HepG2 (cell line): ENCODE measurements at regions not wholly inside any gene's neighbourhood (a gene's known extent, or its start where the extent isn't known, plus 50 kb on each side); places are given as distances from the start of the nearest gene placed in this dataset.

Experiments
- ATAC-seq: fragments of 200-7000 bp; cut with Tn5 transposase; 3 replicates; pipeline ENCODE4 v1.9.1; 2020; ENCODE audit warnings: mild to moderate bottlenecking, moderate library complexity
- BruUV-seq: library from RNA; stranded (reverse); fragments of 400-500 nt; replicated peaks from 2 replicates; lab custom pipeline; 2021; lab: Mats Ljungman, UMichigan
- CTCF ChIA-PET: fragments of 300-600 bp; formaldehyde crosslinking; extraction: SDS; loops from one replicate; lab custom pipeline; 2021; ENCODE audit warnings: low total read pairs, inconsistent platforms, low intra/inter-chr PET ratio; lab: Yijun Ruan, JAX
- POLR2A ChIA-PET: fragments of 350-600 bp; sonication (Branson Sonifier 250); formaldehyde crosslinking; loops from one replicate; lab custom pipeline; 2020; ENCODE audit warnings: antibody characterized with exemption, inconsistent platforms; lab: Yijun Ruan, JAX
- DNase-seq: peaks from one replicate; pipeline ENCODE4 v3.0.0-alpha.2; 2015; ENCODE audit warnings: low spot score
- FAIRE-seq: peaks from 3 replicates; lab custom pipeline; 2011; peaks lifted over from hg19 to GRCh38; lab: Jason Lieb, UNC
- H2AFZ ChIP-seq: one replicate; pipeline ENCODE4 v1.6.1; 2011; ENCODE audit warnings: low read length, inconsistent platforms
- H3K27ac ChIP-seq: fragments of 300-600 bp; 3 replicates; pipeline ENCODE4 v1.8.0; 2011; ENCODE audit warnings: mixed run types, mild to moderate bottlenecking, mixed read lengths, low read length, inconsistent platforms; ENCODE audit not compliant: insufficient read depth; ENCODE audit errors: extremely low read length
- H3K27me3 ChIP-seq, 2 experiments: fragments of 200-600 bp in 1 of 2; 2 replicates in 1 of 2; 3 replicates in 1 of 2; pipeline versions ENCODE4 v1.6.0 to v1.8.0; 2011; ENCODE audit warnings: low read length in 2 of 2, mild to moderate bottlenecking in 2 of 2, moderate library complexity in 2 of 2, inconsistent platforms in 1 of 2; ENCODE audit not compliant: insufficient read depth in 2 of 2, control insufficient read depth in 1 of 2
- H3K36me3 ChIP-seq, 2 experiments: fragments of 200-600 bp in 1 of 2; replicated peaks in 1 of 2; 2 replicates in 1 of 2; 3 replicates in 1 of 2; pipeline versions ENCODE4 v1.5.1 to v1.8.0; 2011; ENCODE audit warnings: low read length in 2 of 2, inconsistent platforms in 1 of 2; ENCODE audit not compliant: insufficient read depth in 2 of 2, control insufficient read depth in 1 of 2
- H3K4me1 ChIP-seq: 2 replicates; pipeline ENCODE4 v1.5.1; 2012; ENCODE audit warnings: low read length, inconsistent platforms; ENCODE audit not compliant: insufficient read depth
- H3K4me2 ChIP-seq: 2 replicates; pipeline ENCODE4 v1.6.0; 2011; ENCODE audit warnings: low read depth, low read length, inconsistent platforms
- H3K4me3 ChIP-seq, 3 experiments: fragments of 200-600 bp in 1 of 3; sonication (generic), shearing (Covaris generic) in 1 of 3; replicated peaks in 1 of 3; 2 replicates each; pipeline ENCODE4 v1.5.1; 2011 to 2016; ENCODE audit warnings: low read length in 3 of 3, inconsistent platforms in 2 of 3, low read depth in 2 of 3, mild to moderate bottlenecking in 2 of 3, control low read depth in 1 of 3, mixed read lengths in 1 of 3; ENCODE audit not compliant: insufficient read depth in 1 of 3
- H3K79me2 ChIP-seq: one replicate; pipeline ENCODE4 v1.6.1; 2011; ENCODE audit warnings: low read length, inconsistent platforms; ENCODE audit not compliant: insufficient read depth
- H3K9ac ChIP-seq: 2 replicates; pipeline ENCODE4 v1.6.0; 2011; ENCODE audit warnings: mild to moderate bottlenecking, low read depth, low read length, inconsistent platforms; ENCODE audit not compliant: insufficient read depth
- H3K9me3 ChIP-seq: 2 replicates; pipeline ENCODE4 v1.5.1; 2012; ENCODE audit warnings: mild to moderate bottlenecking, low read length
- H4K20me1 ChIP-seq: 2 replicates; pipeline ENCODE4 v1.6.0; 2011; ENCODE audit warnings: inconsistent platforms, mild to moderate bottlenecking, low read length, moderate library complexity; ENCODE audit not compliant: insufficient read depth
- AKAP8 ChIP-seq: sonication (generic); formaldehyde crosslinking; IDR thresholded peaks from 2 replicates; pipeline ENCODE4 v1.5.1; 2020; ENCODE audit warnings: mild to moderate bottlenecking, missing genetic modification reagents
- FOXJ3 ChIP-seq: sonication (generic); formaldehyde crosslinking; IDR thresholded peaks from 2 replicates; pipeline ENCODE4 v1.4.0; 2020; ENCODE audit warnings: missing genetic modification reagents, mild to moderate bottlenecking, borderline replicate concordance
- GABPA ChIP-seq, 2 experiments: IDR thresholded peaks; 2 replicates each; pipeline ENCODE4 v1.6.1; 2011 to 2016; ENCODE audit warnings: low read depth in 2 of 2, low read length in 1 of 2, missing biosample characterization in 1 of 2, missing genetic modification characterization in 1 of 2
- KDM1A ChIP-seq: IDR thresholded peaks from 2 replicates; pipeline ENCODE4 v1.6.1; 2016; ENCODE audit warnings: missing compliant biosample characterization
- KLF12 ChIP-seq: sonication (generic); formaldehyde crosslinking; IDR thresholded peaks from 2 replicates; pipeline ENCODE4 v1.4.0; 2020; ENCODE audit warnings: missing genetic modification reagents, borderline replicate concordance
- MTF2 ChIP-seq: sonication (generic); formaldehyde crosslinking; IDR thresholded peaks from 2 replicates; pipeline ENCODE4 v1.5.0; 2020; ENCODE audit warnings: missing genetic modification reagents, borderline replicate concordance
- MXI1 ChIP-seq: IDR thresholded peaks from 3 replicates; pipeline ENCODE4 v1.6.1; 2012; ENCODE audit warnings: low read depth, low read length, inconsistent platforms, borderline replicate concordance
- NCOA5 ChIP-seq: sonication (generic); formaldehyde crosslinking; IDR thresholded peaks from 2 replicates; pipeline ENCODE4 v1.4.0; 2020; ENCODE audit warnings: missing genetic modification reagents
- RXRA ChIP-seq: sonication (generic); formaldehyde crosslinking; IDR thresholded peaks from 2 replicates; pipeline ENCODE4 v1.5.1; 2020; ENCODE audit warnings: missing genetic modification reagents
- SUZ12 ChIP-seq: fragments of 150-350 bp; IDR thresholded peaks from 2 replicates; pipeline ENCODE4 v1.6.1; 2014; ENCODE audit warnings: low read depth, low read length
- YY1 ChIP-seq: IDR thresholded peaks from 2 replicates; pipeline ENCODE4 v1.6.1; 2011; ENCODE audit warnings: low read length, low read depth, moderate library complexity, mild to moderate bottlenecking; ENCODE audit not compliant: insufficient read depth, insufficient replicate concordance
- ZBTB21 ChIP-seq: sonication (generic); formaldehyde crosslinking; IDR thresholded peaks from 2 replicates; pipeline ENCODE4 v1.4.0; 2020; ENCODE audit warnings: missing genetic modification reagents
- ZBTB3 ChIP-seq: sonication (generic); formaldehyde crosslinking; IDR thresholded peaks from 2 replicates; pipeline ENCODE4 v1.4.0; 2020; ENCODE audit warnings: low read depth, mild to moderate bottlenecking, moderate library complexity, missing genetic modification reagents, borderline replicate concordance
- ZNF547 ChIP-seq: sonication (generic); formaldehyde crosslinking; IDR thresholded peaks from 2 replicates; pipeline ENCODE4 v1.5.1; 2020; ENCODE audit warnings: mild to moderate bottlenecking, missing genetic modification reagents
- ZNF672 ChIP-seq: sonication (generic); formaldehyde crosslinking; IDR thresholded peaks from 2 replicates; pipeline ENCODE4 v1.8.1; 2022; ENCODE audit warnings: missing genetic modification reagents
- WGBS: methylation state at CpG from one replicate; pipeline ENCODE4 v1.1.6; 2017; ENCODE audit warnings: low lambda C conversion rate; 5-methylcytosine and 5-hydroxymethylcytosine counted together
- in situ Hi-C: cut with HindIII; loops from 2 replicates; pipeline ENCODE4 v1.10.0; 2017; ENCODE audit warnings: low pct_unique_long_range_greater_than_20kb; ENCODE audit not compliant: extremely low pct_ligation_motif_present
- intact Hi-C: fragments of 100-400 bp; cut with micrococcal nuclease; formaldehyde crosslinking; loops from one replicate; pipeline ENCODE4 v1.10.0; 2022; ENCODE audit not compliant: unreplicated experiment
- TF ChIP-seq, protein P1 (sequence below): IDR thresholded peaks from 2 replicates; pipeline ENCODE4 v1.6.1; 2016; ENCODE audit warnings: mild to moderate bottlenecking
- TF ChIP-seq, protein P2 (sequence below): IDR thresholded peaks from 2 replicates; pipeline ENCODE4 v1.6.1; 2012; ENCODE audit warnings: low read length, improper control_type of control experiment
- TF ChIP-seq, protein P3 (sequence below): sonication (generic); formaldehyde crosslinking; IDR thresholded peaks from 2 replicates; pipeline ENCODE4 v1.8.0; 2022; ENCODE audit warnings: missing genetic modification reagents, low read depth, mild to moderate bottlenecking, borderline replicate concordance
- TF ChIP-seq, protein P4 (sequence below): sonication (generic); formaldehyde crosslinking; conservative IDR thresholded peaks from 2 replicates; pipeline ENCODE4 v1.8.1; 2023; ENCODE audit warnings: missing genetic modification reagents

DNA sequence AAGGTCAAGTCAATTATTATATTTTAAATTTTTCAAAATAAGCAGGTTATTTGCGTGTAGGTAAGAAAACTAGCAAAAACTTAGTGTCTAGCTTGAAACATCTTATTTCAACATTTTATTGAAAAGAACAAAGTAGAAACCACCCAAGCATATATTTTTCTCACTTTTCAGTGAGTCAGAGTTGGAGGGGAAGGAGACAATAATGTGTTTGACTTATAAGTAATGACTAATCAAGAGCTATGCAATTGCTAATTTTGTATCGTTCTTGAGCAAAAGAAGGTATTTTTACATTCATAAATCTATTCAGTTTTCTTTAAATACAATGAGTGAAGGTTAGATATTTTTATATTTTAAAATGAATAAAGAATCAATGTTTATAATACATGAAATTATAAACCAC lies 54.4 kb upstream of the P2RY1 start:
- TF ChIP-seq GABPA (IDR thresholded peaks at IDR 0.05; ENCODE audit: low read depth, low read length) (no peak), GABPA (CRISPR knock-in tag; IDR thresholded peaks at IDR 0.05; ENCODE audit: low read depth) (no peak), NCOA5 (CRISPR knock-in tag) (no peak), RXRA (no peak), KDM1A (CRISPR knock-in tag) (no peak), ZBTB3 (CRISPR knock-in tag) (no peak), FOXJ3 (CRISPR knock-in tag) (no peak), MTF2 (no peak), SUZ12 (no peak), ZNF547 (CRISPR knock-in tag) (no peak), MXI1 (no peak), ZNF672 (no peak), AKAP8 (no peak), YY1 (no peak), KLF12 (no peak), ZBTB21 (CRISPR knock-in tag) (no peak)
- TF ChIP-seq, protein P1, sequence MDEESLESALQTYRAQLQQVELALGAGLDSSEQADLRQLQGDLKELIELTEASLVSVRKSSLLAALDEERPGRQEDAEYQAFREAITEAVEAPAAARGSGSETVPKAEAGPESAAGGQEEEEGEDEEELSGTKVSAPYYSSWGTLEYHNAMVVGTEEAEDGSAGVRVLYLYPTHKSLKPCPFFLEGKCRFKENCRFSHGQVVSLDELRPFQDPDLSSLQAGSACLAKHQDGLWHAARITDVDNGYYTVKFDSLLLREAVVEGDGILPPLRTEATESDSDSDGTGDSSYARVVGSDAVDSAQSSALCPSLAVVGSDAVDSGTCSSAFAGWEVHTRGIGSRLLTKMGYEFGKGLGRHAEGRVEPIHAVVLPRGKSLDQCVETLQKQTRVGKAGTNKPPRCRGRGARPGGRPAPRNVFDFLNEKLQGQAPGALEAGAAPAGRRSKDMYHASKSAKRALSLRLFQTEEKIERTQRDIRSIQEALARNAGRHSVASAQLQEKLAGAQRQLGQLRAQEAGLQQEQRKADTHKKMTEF, result no peak
- TF ChIP-seq, protein P2, sequence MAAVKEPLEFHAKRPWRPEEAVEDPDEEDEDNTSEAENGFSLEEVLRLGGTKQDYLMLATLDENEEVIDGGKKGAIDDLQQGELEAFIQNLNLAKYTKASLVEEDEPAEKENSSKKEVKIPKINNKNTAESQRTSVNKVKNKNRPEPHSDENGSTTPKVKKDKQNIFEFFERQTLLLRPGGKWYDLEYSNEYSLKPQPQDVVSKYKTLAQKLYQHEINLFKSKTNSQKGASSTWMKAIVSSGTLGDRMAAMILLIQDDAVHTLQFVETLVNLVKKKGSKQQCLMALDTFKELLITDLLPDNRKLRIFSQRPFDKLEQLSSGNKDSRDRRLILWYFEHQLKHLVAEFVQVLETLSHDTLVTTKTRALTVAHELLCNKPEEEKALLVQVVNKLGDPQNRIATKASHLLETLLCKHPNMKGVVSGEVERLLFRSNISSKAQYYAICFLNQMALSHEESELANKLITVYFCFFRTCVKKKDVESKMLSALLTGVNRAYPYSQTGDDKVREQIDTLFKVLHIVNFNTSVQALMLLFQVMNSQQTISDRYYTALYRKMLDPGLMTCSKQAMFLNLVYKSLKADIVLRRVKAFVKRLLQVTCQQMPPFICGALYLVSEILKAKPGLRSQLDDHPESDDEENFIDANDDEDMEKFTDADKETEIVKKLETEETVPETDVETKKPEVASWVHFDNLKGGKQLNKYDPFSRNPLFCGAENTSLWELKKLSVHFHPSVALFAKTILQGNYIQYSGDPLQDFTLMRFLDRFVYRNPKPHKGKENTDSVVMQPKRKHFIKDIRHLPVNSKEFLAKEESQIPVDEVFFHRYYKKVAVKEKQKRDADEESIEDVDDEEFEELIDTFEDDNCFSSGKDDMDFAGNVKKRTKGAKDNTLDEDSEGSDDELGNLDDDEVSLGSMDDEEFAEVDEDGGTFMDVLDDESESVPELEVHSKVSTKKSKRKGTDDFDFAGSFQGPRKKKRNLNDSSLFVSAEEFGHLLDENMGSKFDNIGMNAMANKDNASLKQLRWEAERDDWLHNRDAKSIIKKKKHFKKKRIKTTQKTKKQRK, result no peak
- TF ChIP-seq, protein P3, sequence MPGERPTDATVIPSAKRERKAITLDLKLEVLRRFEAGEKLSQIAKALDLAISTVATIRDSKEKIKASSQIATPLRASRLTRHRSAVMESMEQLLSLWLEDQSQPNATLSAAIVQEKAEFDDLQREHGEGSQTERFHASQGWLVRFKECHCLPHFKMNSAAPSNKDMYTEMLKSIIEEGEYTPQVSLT (CRISPR knock-in tag), result no peak
- TF ChIP-seq, protein P4, sequence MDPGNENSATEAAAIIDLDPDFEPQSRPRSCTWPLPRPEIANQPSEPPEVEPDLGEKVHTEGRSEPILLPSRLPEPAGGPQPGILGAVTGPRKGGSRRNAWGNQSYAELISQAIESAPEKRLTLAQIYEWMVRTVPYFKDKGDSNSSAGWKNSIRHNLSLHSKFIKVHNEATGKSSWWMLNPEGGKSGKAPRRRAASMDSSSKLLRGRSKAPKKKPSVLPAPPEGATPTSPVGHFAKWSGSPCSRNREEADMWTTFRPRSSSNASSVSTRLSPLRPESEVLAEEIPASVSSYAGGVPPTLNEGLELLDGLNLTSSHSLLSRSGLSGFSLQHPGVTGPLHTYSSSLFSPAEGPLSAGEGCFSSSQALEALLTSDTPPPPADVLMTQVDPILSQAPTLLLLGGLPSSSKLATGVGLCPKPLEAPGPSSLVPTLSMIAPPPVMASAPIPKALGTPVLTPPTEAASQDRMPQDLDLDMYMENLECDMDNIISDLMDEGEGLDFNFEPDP (CRISPR knock-in tag), result no peak
- POLR2A ChIA-PET, result no interaction called here
- Histone ChIP-seq H3K36me3 (no peaks in the 10 kb centered on the region), H4K20me1 (no peaks in the 10 kb centered on the region), H3K27me3 (no peaks in the 10 kb centered on the region), H3K4me2 (no peak overlapping the region), H3K9me3 (no peaks in the 10 kb centered on the region), H3K79me2 (no peaks in the 10 kb centered on the region), H2AFZ (no peak overlapping the region), H3K4me1 (no peaks in the 10 kb centered on the region), H3K27ac (no peak overlapping the region), H3K4me3 (no peak overlapping the region), H3K9ac (no peak overlapping the region)
- ATAC-seq (no peak), DNase-seq (no peak), FAIRE-seq (no peak)
- no TSS peak for BruUV-seq
- in situ Hi-C loops, result no loop called here
- intact Hi-C loops, result no loop called here
- CTCF ChIA-PET, result no interaction called here
- 0% methylated on average over 2 of the region's 2 CpGs for WGBS
